ENCODE measurements at regions not wholly inside any gene's neighbourhood (a gene's known extent, or its start where the extent isn't known, plus 50 kb on each side); places are given as distances from the start of the nearest gene placed in this dataset.

GRCh38 chr4:183765251-183765911 lies 106.3 kb downstream of the TRAPPC11 start:
- ChIA-PET POLR2A (no interaction called here), CTCF (ENCODE audit: low intra/inter-chr PET ratio, low total read pairs) (no interaction called here)
- H3K27ac ChIP-seq (ENCODE audit: extremely low read length, insufficient read depth, low read length) = no peak overlapping the region

GRCh38 chr4:183766140-183766539 lies 107.0 kb downstream of the TRAPPC11 start:
- Histone ChIP-seq H3K9me3 (ENCODE audit: low read length) (no peaks in the 10 kb centered on the region), H3K4me2 (ENCODE audit: low read depth, low read length) (no peak overlapping the region), H4K20me1 (ENCODE audit: insufficient read depth, low read length) (no peaks in the 10 kb centered on the region), H3K79me2 (ENCODE audit: insufficient read depth, low read length) (no peaks in the 10 kb centered on the region), H3K4me3 (replicated peaks in 1 of 3; ENCODE audit: insufficient read depth in 1 of 3, low read depth in 2 of 3, low read length in 3 of 3) (no peak overlapping the region), H3K9ac (ENCODE audit: insufficient read depth, low read depth, low read length) (no peak overlapping the region), H3K27ac (ENCODE audit: extremely low read length, insufficient read depth, low read length) (no peak overlapping the region), H3K4me1 (ENCODE audit: insufficient read depth, low read length) (peaks cover 12% of the 10 kb centered on the region; the same call in 1 of the 2 replicates), H2AFZ (ENCODE audit: low read length) (no peak overlapping the region), H3K36me3 (replicated peaks in 1 of 2; ENCODE audit: control insufficient read depth in 1 of 2, insufficient read depth in 2 of 2, low read length in 2 of 2) (no peaks in the 10 kb centered on the region), H3K27me3 (ENCODE audit: control insufficient read depth in 1 of 2, insufficient read depth in 2 of 2, low read length in 2 of 2) (peaks cover 4 to 25% of the 10 kb centered on the region in 2 experiments; a peak in 3 of 5 replicates)
- ChIA-PET POLR2A (no interaction called here), CTCF (ENCODE audit: low intra/inter-chr PET ratio, low total read pairs) (no interaction called here)
- intact Hi-C loops (cut with micrococcal nuclease; ENCODE audit: unreplicated experiment) (no loop called here), in situ Hi-C loops (cut with HindIII; ENCODE audit: extremely low pct_ligation_motif_present, low pct_unique_long_range_greater_than_20kb) (no loop called here)
- no peak for TF ChIP-seq ZNF800 (CRISPR knock-in tag; IDR thresholded peaks at IDR 0.05)
- TF ChIP-seq ZNF263 (CRISPR knock-in tag; IDR thresholded peaks at IDR 0.05) = no peak
- no peak for TF ChIP-seq MZF1 (CRISPR knock-in tag; IDR thresholded peaks at IDR 0.05; ENCODE audit: borderline replicate concordance)
- TF ChIP-seq ZNF484 (CRISPR knock-in tag; IDR thresholded peaks at IDR 0.05; ENCODE audit: borderline replicate concordance, low read depth) = no peak
- no peak for TF ChIP-seq TCF7L2 (IDR thresholded peaks at IDR 0.05; ENCODE audit: low read depth, low read length)
- no peak for TF ChIP-seq ZSCAN20 (CRISPR knock-in tag; IDR thresholded peaks at IDR 0.05; ENCODE audit: borderline replicate concordance)
- FAIRE-seq (no peak), DNase-seq (ENCODE audit: low spot score) (no peak), ATAC-seq (no peak)
- WGBS (ENCODE audit: low lambda C conversion rate) = 57% methylated on average over 11 of the region's 12 CpGs
- BruUV-seq (replicated peaks) = no TSS peak

More at GRCh38 chr4:183765251-183765911, 106.3 kb downstream of the TRAPPC11 start:
- FAIRE-seq (no peak), DNase-seq (ENCODE audit: low spot score) (peak; percentile 10), ATAC-seq (peak; percentile 63)
- TF ChIP-seq FOXA3 (CRISPR knock-in tag; IDR thresholded peaks at IDR 0.05) = peak; percentile 47; the same call in 1 of the 2 replicates
- no peak for TF ChIP-seq SCMH1 (CRISPR knock-in tag; IDR thresholded peaks at IDR 0.05; ENCODE audit: borderline replicate concordance)
- TF ChIP-seq FOXA1 (IDR thresholded peaks at IDR 0.05) = no peak
- TF ChIP-seq FOXA1 (CRISPR knock-in tag; IDR thresholded peaks at IDR 0.05) = peak; percentile 50
- peak overlapping the region; percentile 43 for H3K4me2 ChIP-seq (ENCODE audit: low read depth, low read length)
- no peak overlapping the region for H2AFZ ChIP-seq (ENCODE audit: low read length)
- peaks cover 14% of the 10 kb centered on the region for H3K4me1 ChIP-seq (ENCODE audit: insufficient read depth, low read length)
- no peaks in the 10 kb centered on the region for H3K79me2 ChIP-seq (ENCODE audit: insufficient read depth, low read length)
- H3K27me3 ChIP-seq (ENCODE audit: control insufficient read depth in 1 of 2, insufficient read depth in 2 of 2, low read length in 2 of 2) = peaks cover 4 to 18% of the 10 kb centered on the region in 2 experiments; a peak in 3 of 5 replicates
- in situ Hi-C loops (cut with HindIII; ENCODE audit: extremely low pct_ligation_motif_present, low pct_unique_long_range_greater_than_20kb) = no loop called here
- BruUV-seq (replicated peaks) = no TSS peak
- H3K36me3 ChIP-seq (replicated peaks in 1 of 2; ENCODE audit: control insufficient read depth in 1 of 2, insufficient read depth in 2 of 2, low read length in 2 of 2) = no peaks in the 10 kb centered on the region
- H4K20me1 ChIP-seq (ENCODE audit: insufficient read depth, low read length) = no peaks in the 10 kb centered on the region
- no peak overlapping the region for H3K9ac ChIP-seq (ENCODE audit: insufficient read depth, low read depth, low read length)
- H3K4me3 ChIP-seq (replicated peaks in 1 of 3; ENCODE audit: insufficient read depth in 1 of 3, low read depth in 2 of 3, low read length in 3 of 3) = 0 out of 6 replicates have a peak overlapping the region, but pooled peaks of 1 of the 3 experiments have one; percentile 0
- intact Hi-C loops (cut with micrococcal nuclease; ENCODE audit: unreplicated experiment) = no loop called here
- no peaks in the 10 kb centered on the region for H3K9me3 ChIP-seq (ENCODE audit: low read length)
- WGBS (ENCODE audit: low lambda C conversion rate) = 9% methylated on average over 13 of the region's 18 CpGs

Data from HepG2 (cell line).